GM23338 (cell line): ENCODE measurements at regions not wholly inside any gene's neighbourhood (a gene's known extent, or its start where the extent isn't known, plus 50 kb on each side); places are given as distances from the start of the nearest gene placed in this dataset.
"Not testable (repeated sequence)": the region's sequence is repeated elsewhere in the genome, so short reads cannot be mapped to it uniquely, and the experiment has no call there.

Source experiments
- ATAC-seq: fragments of 200-7000 bp; cut with Tn5 transposase; 3 replicates; pipeline ENCODE4 v1.9.1; 2020
- DNase-seq: peaks from one replicate; pipeline ENCODE4 v3.0.0-alpha.2; 2015; ENCODE audit warnings: low spot score
- H2AFZ ChIP-seq: fragments of 200-600 bp; sonication (generic); 2 replicates; pipeline ENCODE4 v1.8.0; 2016; ENCODE audit warnings: antibody characterized with exemption, mild to moderate bottlenecking, moderate library complexity
- H3F3A ChIP-seq: fragments of 200-600 bp; sonication (generic); replicated peaks from 2 replicates; pipeline ENCODE4 v1.8.0; 2017; ENCODE audit warnings: antibody characterized with exemption, mixed run types, low read depth
- H3K27ac ChIP-seq: fragments of 200-600 bp; sonication (generic); 2 replicates; pipeline ENCODE4 v1.6.1; 2016; ENCODE audit warnings: low read depth
- H3K27me3 ChIP-seq: fragments of 200-600 bp; sonication (generic); 2 replicates; pipeline ENCODE4 v1.8.0; 2016; ENCODE audit warnings: mild to moderate bottlenecking, mixed run types, moderate library complexity; ENCODE audit not compliant: insufficient read depth
- H3K36me3 ChIP-seq: fragments of 200-600 bp; sonication (generic); 2 replicates; pipeline ENCODE4 v1.8.0; 2016; ENCODE audit warnings: mild to moderate bottlenecking; ENCODE audit not compliant: insufficient read depth
- H3K4me1 ChIP-seq: fragments of 200-600 bp; sonication (generic); 2 replicates; pipeline ENCODE4 v1.8.0; 2016; ENCODE audit warnings: mild to moderate bottlenecking, moderate library complexity; ENCODE audit not compliant: insufficient read depth
- H3K4me2 ChIP-seq: fragments of 200-600 bp; sonication (generic); 2 replicates; pipeline ENCODE4 v1.7.1; 2017; ENCODE audit warnings: mixed run types
- H3K4me3 ChIP-seq: fragments of 200-600 bp; sonication (generic); 2 replicates; pipeline ENCODE4 v1.6.1; 2016; ENCODE audit warnings: mixed run types
- H3K79me2 ChIP-seq: fragments of 200-600 bp; sonication (generic); replicated peaks from 2 replicates; pipeline ENCODE4 v1.8.0; 2017; ENCODE audit warnings: mild to moderate bottlenecking; ENCODE audit not compliant: insufficient read depth
- H3K9me2 ChIP-seq: fragments of 200-600 bp; sonication (generic); 2 replicates; pipeline ENCODE4 v1.8.0; 2017; ENCODE audit not compliant: insufficient read depth
- H4K20me1 ChIP-seq: fragments of 200-600 bp; sonication (generic); replicated peaks from 2 replicates; pipeline ENCODE4 v1.8.0; 2017; ENCODE audit warnings: mild to moderate bottlenecking; ENCODE audit not compliant: insufficient read depth
- H3K27ac Mint-ChIP-seq: 2 replicates; pipeline ENCODE4 v1.8.0; 2020; ENCODE audit warnings: inconsistent platforms, mild to moderate bottlenecking, moderate library complexity, mixed read lengths
- H3K27me3 Mint-ChIP-seq: 3 replicates; pipeline ENCODE4 v1.8.0; 2022; ENCODE audit warnings: low read depth, mild to moderate bottlenecking, moderate library complexity, mixed read lengths, inconsistent platforms; ENCODE audit not compliant: insufficient read depth, poor library complexity
- H3K36me3 Mint-ChIP-seq: 3 replicates; pipeline ENCODE4 v1.8.0; 2021; ENCODE audit warnings: low read depth, mild to moderate bottlenecking, inconsistent platforms, moderate library complexity, mixed read lengths
- H3K4me1 Mint-ChIP-seq: 3 replicates; pipeline ENCODE4 v1.8.0; 2020; ENCODE audit warnings: mild to moderate bottlenecking, inconsistent platforms, mixed read lengths
- H3K4me3 Mint-ChIP-seq: 3 replicates; pipeline ENCODE4 v1.8.0; 2021; ENCODE audit warnings: moderate library complexity, mild to moderate bottlenecking, inconsistent platforms, mixed read lengths
- H3K9me3 Mint-ChIP-seq: 3 replicates; pipeline ENCODE4 v1.8.0; 2020; ENCODE audit warnings: moderate library complexity, mild to moderate bottlenecking, inconsistent platforms, mixed read lengths
- CTCF ChIP-seq, 2 experiments: fragments of 200-600 bp in 1 of 2; sonication (generic) in 1 of 2; conservative IDR thresholded peaks; 2 replicates each; pipeline versions ENCODE4 v1.5.1 to v1.6.1; 2016 to 2017; ENCODE audit warnings: antibody characterized with exemption in 2 of 2, low read depth in 2 of 2, mild to moderate bottlenecking in 2 of 2, moderate library complexity in 1 of 2
- EZH2phosphoT487 ChIP-seq: fragments of 200-600 bp; sonication (generic); IDR thresholded peaks from one replicate; pipeline ENCODE4 v1.8.1; 2018; ENCODE audit warnings: antibody characterized with exemption; ENCODE audit not compliant: unreplicated experiment
- POLR2AphosphoS5 ChIP-seq: IDR thresholded peaks from 2 replicates; pipeline ENCODE4 v1.6.1; 2016; ENCODE audit warnings: antibody characterized with exemption, low read depth
- REST ChIP-seq: IDR thresholded peaks from one replicate; pipeline ENCODE4 v1.6.1; 2018; ENCODE audit warnings: antibody characterized with exemption; ENCODE audit not compliant: unreplicated experiment
- STAT1 ChIP-seq: IDR thresholded peaks from one replicate; pipeline ENCODE4 v1.6.1; 2016; ENCODE audit warnings: antibody characterized with exemption; ENCODE audit not compliant: unreplicated experiment
- ZNF462 ChIP-seq: fragments of 250-450 bp; sonication (Bioruptor Pico); IDR thresholded peaks from 2 replicates; pipeline ENCODE4 v1.5.0; 2020; ENCODE audit warnings: mild to moderate bottlenecking, moderate library complexity

GRCh38 chr4:181121733-181122132 is 1121.5 kb upstream of the TENM3 start (continued):
- TF ChIP-seq ZNF462 (CRISPR knock-in tag) (no peak), EZH2phosphoT487 (no peak), CTCF (conservative IDR thresholded peaks at IDR 0.05; ENCODE audit: low read depth in 2 of 2) (no peak), POLR2AphosphoS5 (no peak)

- Histone ChIP-seq H3K9me2 (peaks cover 9% of the 10 kb centered on the region), H3K79me2 (no peaks in the 10 kb centered on the region), H3K4me1 (no peaks in the 10 kb centered on the region), H3K27ac (no peak overlapping the region), H4K20me1 (no peaks in the 10 kb centered on the region), H3K36me3 (no peaks in the 10 kb centered on the region), H3F3A (no peaks in the 10 kb centered on the region), H3K27me3 (no peaks in the 10 kb centered on the region), H2AFZ (no peak overlapping the region), H3K4me3 (no peak overlapping the region), H3K4me2 (no peak overlapping the region)
- H3K4me1 Mint-ChIP-seq, result no peaks in the 10 kb centered on the region
- DNase-seq (no peak), ATAC-seq (no peak)
- H3K9me3 Mint-ChIP-seq, result peaks cover 27% of the 10 kb centered on the region
- peaks cover 28% of the 10 kb centered on the region for H3K36me3 Mint-ChIP-seq
- TF ChIP-seq REST (no peak), STAT1 (no peak), CTCF (conservative IDR thresholded peaks at IDR 0.05; ENCODE audit: low read depth in 2 of 2) (no peak)
- H3K27ac Mint-ChIP-seq, result no peak overlapping the region
- no peaks in the 10 kb centered on the region for H3K27me3 Mint-ChIP-seq
- H3K4me3 Mint-ChIP-seq, result no peak overlapping the region
Observed at GRCh38 chr4:181127171-181127570, 1116.0 kb upstream of the TENM3 start.

- H2AFZ ChIP-seq, H3K4me2 ChIP-seq, H3K79me2 ChIP-seq, H3K27ac ChIP-seq, H3K4me3 ChIP-seq, H3K27me3 ChIP-seq, H3F3A ChIP-seq, ATAC-seq, H3K9me2 ChIP-seq, H3K27ac Mint-ChIP-seq, H4K20me1 ChIP-seq, H3K36me3 ChIP-seq, H3K4me1 Mint-ChIP-seq, H3K4me3 Mint-ChIP-seq, H3K27me3 Mint-ChIP-seq, H3K4me1 ChIP-seq, DNase-seq: not testable (repeated sequence)
- Mint-ChIP-seq H3K36me3 (peaks cover 28% of the 10 kb centered on the region), H3K9me3 (peaks cover 27% of the 10 kb centered on the region)
Observed at GRCh38 chr4:181130317-181130716, 1112.9 kb upstream of the TENM3 start.
